K562 (cell line): ENCODE measurements at regions not wholly inside any gene's neighbourhood (a gene's known extent, or its start where the extent isn't known, plus 50 kb on each side); places are given as distances from the start of the nearest gene placed in this dataset.

Experiments used
- EZH2 ChIP-seq: IDR thresholded peaks from 2 replicates; pipeline ENCODE4 v1.6.1; 2012; ENCODE audit warnings: low read depth, mild to moderate bottlenecking, inconsistent platforms, low read length, borderline replicate concordance
- GABPA ChIP-seq: fragments of 200-800 bp; sonication (Bioruptor generic); conservative IDR thresholded peaks from 2 replicates; pipeline ENCODE4 v1.6.1; 2016; ENCODE audit warnings: low read depth, missing genetic modification characterization, missing compliant biosample characterization
- HMGXB4 ChIP-seq: sonication (generic); formaldehyde crosslinking; IDR thresholded peaks from 2 replicates; pipeline ENCODE4 v1.8.1; 2023; ENCODE audit warnings: mild to moderate bottlenecking, missing genetic modification reagents
- MED1 ChIP-seq: sonication (generic); formaldehyde crosslinking; IDR thresholded peaks from 2 replicates; pipeline ENCODE4 v1.8.1; 2023; ENCODE audit warnings: missing genetic modification reagents, borderline replicate concordance
- POLR2A ChIP-seq: fragments of 450-650 bp; conservative IDR thresholded peaks from 2 replicates; pipeline ENCODE4 v1.6.1; 2016
- POLR2AphosphoS2 ChIP-seq: IDR thresholded peaks from 2 replicates; pipeline ENCODE4 v1.6.1; 2012; ENCODE audit warnings: low read length, improper control_type of control experiment
- REST ChIP-seq, 2 experiments: fragments of 450-650 bp; formaldehyde crosslinking in 1 of 2; IDR thresholded peaks; 2 replicates each; pipeline versions ENCODE4 v1.4.0 to v1.6.1; 2014 to 2020; ENCODE audit warnings: mild to moderate bottlenecking in 2 of 2, borderline replicate concordance in 1 of 2, low read depth in 1 of 2
- RNF219 ChIP-seq: fragments of 250-450 bp; sonication (Bioruptor Pico); IDR thresholded peaks from 2 replicates; pipeline ENCODE4 v1.5.0; 2022; ENCODE audit warnings: mild to moderate bottlenecking
- SREBF2 ChIP-seq: sonication (generic); formaldehyde crosslinking; IDR thresholded peaks from 2 replicates; pipeline ENCODE4 v1.4.0; 2020; ENCODE audit warnings: mild to moderate bottlenecking, missing genetic modification reagents
- TFAP4 ChIP-seq: sonication (generic); formaldehyde crosslinking; IDR thresholded peaks from 2 replicates; pipeline ENCODE4 v1.8.0; 2022; ENCODE audit warnings: missing genetic modification reagents, mild to moderate bottlenecking, moderate library complexity, borderline replicate concordance
- ZNF224 ChIP-seq: sonication (generic); formaldehyde crosslinking; IDR thresholded peaks from 2 replicates; pipeline ENCODE4 v1.8.0; 2022; ENCODE audit warnings: mild to moderate bottlenecking, missing genetic modification reagents

GRCh38 chr6:87829622-87830121 lies 127.6 kb upstream of the AKIRIN2 start:
- TF ChIP-seq RNF219 (no peak), GABPA (tag) (no peak), EZH2 (no peak), ZNF224 (no peak), MED1 (CRISPR knock-in tag) (no peak), POLR2A (no peak), POLR2AphosphoS2 (no peak), REST (IDR thresholded peaks at IDR 0.05; ENCODE audit: borderline replicate concordance) (no peak), REST (CRISPR knock-in tag; IDR thresholded peaks at IDR 0.05; ENCODE audit: low read depth) (no peak), HMGXB4 (CRISPR knock-in tag) (no peak), SREBF2 (no peak), TFAP4 (CRISPR knock-in tag) (no peak)
